ENCODE measurements at regions not wholly inside any gene's neighbourhood (a gene's known extent, or its start where the extent isn't known, plus 50 kb on each side); places are given as distances from the start of the nearest gene placed in this dataset.

- no peak for FAIRE-seq
Measured at GRCh38 chr5:2475902-2476301, 275.6 kb downstream of the IRX2 start.

GRCh38 chr5:2472670-2473069, 278.8 kb downstream of the IRX2 start:
- H3K4me1 Mint-ChIP-seq (ENCODE audit: low read depth, unreplicated experiment) = no peaks in the 10 kb centered on the region
- Histone ChIP-seq H3K36me3 (ENCODE audit: insufficient read depth, low read length) (no peaks in the 10 kb centered on the region), H4K20me1 (ENCODE audit: insufficient read depth, low read length) (no peaks in the 10 kb centered on the region), H3K27ac (ENCODE audit: low read depth, low read length) (no peak overlapping the region), H3K27me3 (ENCODE audit: insufficient read depth, low read length) (no peaks in the 10 kb centered on the region), H3K9ac (ENCODE audit: low read length) (no peak overlapping the region), H3K4me2 (ENCODE audit: low read length) (no peak overlapping the region), H3K79me2 (ENCODE audit: insufficient read depth, low read length) (no peaks in the 10 kb centered on the region), H3K4me3 (ENCODE audit: insufficient read depth, low read depth, low read length) (no peak overlapping the region), H3K4me1 (ENCODE audit: insufficient read depth, low read length) (no peaks in the 10 kb centered on the region), H3K9me3 (ENCODE audit: insufficient read depth, low read depth, low read length) (peaks cover 8% of the 10 kb centered on the region), H2AFZ (ENCODE audit: low read depth, low read length) (no peak overlapping the region)
- TF ChIP-seq EZH2 (IDR thresholded peaks at IDR 0.05; ENCODE audit: insufficient read depth, low read length) = no peak
- TF ChIP-seq, protein P1, sequence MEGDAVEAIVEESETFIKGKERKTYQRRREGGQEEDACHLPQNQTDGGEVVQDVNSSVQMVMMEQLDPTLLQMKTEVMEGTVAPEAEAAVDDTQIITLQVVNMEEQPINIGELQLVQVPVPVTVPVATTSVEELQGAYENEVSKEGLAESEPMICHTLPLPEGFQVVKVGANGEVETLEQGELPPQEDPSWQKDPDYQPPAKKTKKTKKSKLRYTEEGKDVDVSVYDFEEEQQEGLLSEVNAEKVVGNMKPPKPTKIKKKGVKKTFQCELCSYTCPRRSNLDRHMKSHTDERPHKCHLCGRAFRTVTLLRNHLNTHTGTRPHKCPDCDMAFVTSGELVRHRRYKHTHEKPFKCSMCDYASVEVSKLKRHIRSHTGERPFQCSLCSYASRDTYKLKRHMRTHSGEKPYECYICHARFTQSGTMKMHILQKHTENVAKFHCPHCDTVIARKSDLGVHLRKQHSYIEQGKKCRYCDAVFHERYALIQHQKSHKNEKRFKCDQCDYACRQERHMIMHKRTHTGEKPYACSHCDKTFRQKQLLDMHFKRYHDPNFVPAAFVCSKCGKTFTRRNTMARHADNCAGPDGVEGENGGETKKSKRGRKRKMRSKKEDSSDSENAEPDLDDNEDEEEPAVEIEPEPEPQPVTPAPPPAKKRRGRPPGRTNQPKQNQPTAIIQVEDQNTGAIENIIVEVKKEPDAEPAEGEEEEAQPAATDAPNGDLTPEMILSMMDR (IDR thresholded peaks at IDR 0.05; ENCODE audit: insufficient read depth, low read depth, low read length) = no peak
- DNase-seq (ENCODE audit: low read depth) (no peak), FAIRE-seq (no peak)
- peaks cover 2% of the 10 kb centered on the region for H3K9me3 Mint-ChIP-seq (ENCODE audit: unreplicated experiment)
- no peaks in the 10 kb centered on the region for H3K36me3 Mint-ChIP-seq (ENCODE audit: low read depth, unreplicated experiment)
- no peak overlapping the region for H3K4me3 Mint-ChIP-seq (ENCODE audit: unreplicated experiment)
- H3K27ac Mint-ChIP-seq (ENCODE audit: unreplicated experiment) = no peak overlapping the region
- peaks cover 21% of the 10 kb centered on the region for H3K27me3 Mint-ChIP-seq (ENCODE audit: low read depth, unreplicated experiment)

More at GRCh38 chr5:2475902-2476301, 275.6 kb downstream of the IRX2 start:
- no peak overlapping the region for H2AFZ ChIP-seq (ENCODE audit: low read depth, low read length)
- no peak for TF ChIP-seq EZH2 (IDR thresholded peaks at IDR 0.05; ENCODE audit: insufficient read depth, low read length)
- TF ChIP-seq, protein P1 (IDR thresholded peaks at IDR 0.05; ENCODE audit: insufficient read depth, low read depth, low read length) = no peak
- no peaks in the 10 kb centered on the region for H3K27me3 ChIP-seq (ENCODE audit: insufficient read depth, low read length)
- H3K4me2 ChIP-seq (ENCODE audit: low read length) = no peak overlapping the region
- H3K79me2 ChIP-seq (ENCODE audit: insufficient read depth, low read length) = no peaks in the 10 kb centered on the region
- Mint-ChIP-seq H3K4me3 (ENCODE audit: unreplicated experiment) (no peak overlapping the region), H3K27ac (ENCODE audit: unreplicated experiment) (no peak overlapping the region), H3K9me3 (ENCODE audit: unreplicated experiment) (peaks cover 2% of the 10 kb centered on the region), H3K36me3 (ENCODE audit: low read depth, unreplicated experiment) (no peaks in the 10 kb centered on the region), H3K4me1 (ENCODE audit: low read depth, unreplicated experiment) (no peaks in the 10 kb centered on the region), H3K27me3 (ENCODE audit: low read depth, unreplicated experiment) (peaks cover 10% of the 10 kb centered on the region)
- no peak for DNase-seq (ENCODE audit: low read depth)
- H3K9me3 ChIP-seq (ENCODE audit: insufficient read depth, low read depth, low read length) = peaks cover 20% of the 10 kb centered on the region
- H3K9ac ChIP-seq (ENCODE audit: low read length) = no peak overlapping the region
- no peaks in the 10 kb centered on the region for H4K20me1 ChIP-seq (ENCODE audit: insufficient read depth, low read length)
- no peak overlapping the region for H3K4me3 ChIP-seq (ENCODE audit: insufficient read depth, low read depth, low read length)
- no peaks in the 10 kb centered on the region for H3K4me1 ChIP-seq (ENCODE audit: insufficient read depth, low read length)
- no peaks in the 10 kb centered on the region for H3K36me3 ChIP-seq (ENCODE audit: insufficient read depth, low read length)
- no peak overlapping the region for H3K27ac ChIP-seq (ENCODE audit: low read depth, low read length)

- Histone ChIP-seq H3K36me3 (ENCODE audit: insufficient read depth, low read length) (no peaks in the 10 kb centered on the region), H3K4me1 (ENCODE audit: insufficient read depth, low read length) (no peaks in the 10 kb centered on the region), H3K4me2 (ENCODE audit: low read length) (no peak overlapping the region), H3K79me2 (ENCODE audit: insufficient read depth, low read length) (no peaks in the 10 kb centered on the region), H4K20me1 (ENCODE audit: insufficient read depth, low read length) (no peaks in the 10 kb centered on the region), H3K27ac (ENCODE audit: low read depth, low read length) (no peak overlapping the region), H3K9ac (ENCODE audit: low read length) (no peak overlapping the region), H3K9me3 (ENCODE audit: insufficient read depth, low read depth, low read length) (peaks cover 6% of the 10 kb centered on the region), H3K27me3 (ENCODE audit: insufficient read depth, low read length) (no peaks in the 10 kb centered on the region), H3K4me3 (ENCODE audit: insufficient read depth, low read depth, low read length) (no peak overlapping the region), H2AFZ (ENCODE audit: low read depth, low read length) (no peak overlapping the region)
- no peaks in the 10 kb centered on the region for H3K4me1 Mint-ChIP-seq (ENCODE audit: low read depth, unreplicated experiment)
- no peak overlapping the region for H3K27ac Mint-ChIP-seq (ENCODE audit: unreplicated experiment)
- no peak overlapping the region for H3K4me3 Mint-ChIP-seq (ENCODE audit: unreplicated experiment)
- peaks cover 22% of the 10 kb centered on the region for H3K27me3 Mint-ChIP-seq (ENCODE audit: low read depth, unreplicated experiment)
- DNase-seq (ENCODE audit: low read depth) (no peak), FAIRE-seq (no peak)
- H3K36me3 Mint-ChIP-seq (ENCODE audit: low read depth, unreplicated experiment) = no peaks in the 10 kb centered on the region
- peaks cover 2% of the 10 kb centered on the region for H3K9me3 Mint-ChIP-seq (ENCODE audit: unreplicated experiment)
- TF ChIP-seq EZH2 (IDR thresholded peaks at IDR 0.05; ENCODE audit: insufficient read depth, low read length) = no peak
- TF ChIP-seq, protein P1 (IDR thresholded peaks at IDR 0.05; ENCODE audit: insufficient read depth, low read depth, low read length) = no peak
Measured at GRCh38 chr5:2471152-2471879, 280.2 kb downstream of the IRX2 start.

All from astrocyte (in vitro differentiated cells and primary cell).